ENCODE measurements at regions not wholly inside any gene's neighbourhood (a gene's known extent, or its start where the extent isn't known, plus 50 kb on each side); places are given as distances from the start of the nearest gene placed in this dataset.

GRCh38 chrX:11949291-11949690 lies 189.0 kb upstream of the FRMPD4 start:
- DNase-seq (ENCODE audit: insufficient read length, low spot score) = no peak

GRCh38 chrX:11952176-11952720 lies 186.0 kb upstream of the FRMPD4 start:
- DNase-seq (ENCODE audit: insufficient read length, low spot score) = no peak
- no peak for FAIRE-seq

More at GRCh38 chrX:11949291-11949690, 189.0 kb upstream of the FRMPD4 start:
- no peak for FAIRE-seq

- DNase-seq (ENCODE audit: insufficient read length, low spot score) = peak; percentile 32
- FAIRE-seq = no peak
Measured at GRCh38 chrX:11953615-11954014, 184.7 kb upstream of the FRMPD4 start.

- DNase-seq (ENCODE audit: insufficient read length, low spot score) (no peak), FAIRE-seq (no peak)
Measured at GRCh38 chrX:11954176-11954575, 184.1 kb upstream of the FRMPD4 start.

GRCh38 chrX:11960031-11960430 lies 178.2 kb upstream of the FRMPD4 start:
- DNase-seq (ENCODE audit: insufficient read length, low spot score) = no peak
- no peak for FAIRE-seq

GRCh38 chrX:11965436-11965835 lies 172.8 kb upstream of the FRMPD4 start:
- FAIRE-seq = no peak

GRCh38 chrX:11967986-11968869 lies 170.0 kb upstream of the FRMPD4 start:
- no peak for DNase-seq (ENCODE audit: insufficient read length, low spot score)
- no peak for FAIRE-seq

More at GRCh38 chrX:11965436-11965835, 172.8 kb upstream of the FRMPD4 start:
- DNase-seq (ENCODE audit: insufficient read length, low spot score) = no peak

- FAIRE-seq (no peak), DNase-seq (ENCODE audit: insufficient read length, low spot score) (no peak)
Measured at GRCh38 chrX:11968991-11969390, 169.3 kb upstream of the FRMPD4 start.

- FAIRE-seq = no peak
Measured at GRCh38 chrX:11970578-11971359, 167.5 kb upstream of the FRMPD4 start.

GRCh38 chrX:11976663-11977062 lies 161.6 kb upstream of the FRMPD4 start:
- no peak for FAIRE-seq
- DNase-seq (ENCODE audit: insufficient read length, low spot score) = no peak

More at GRCh38 chrX:11970578-11971359, 167.5 kb upstream of the FRMPD4 start:
- no peak for DNase-seq (ENCODE audit: insufficient read length, low spot score)

- DNase-seq (ENCODE audit: insufficient read length, low spot score) (no peak), FAIRE-seq (no peak)
Measured at GRCh38 chrX:11992271-11992670, 146.0 kb upstream of the FRMPD4 start.

GRCh38 chrX:11995146-11995545 lies 143.1 kb upstream of the FRMPD4 start:
- DNase-seq (ENCODE audit: insufficient read length, low spot score) = no peak
- no peak for FAIRE-seq

GRCh38 chrX:11996810-11997209 lies 141.5 kb upstream of the FRMPD4 start:
- DNase-seq (ENCODE audit: insufficient read length, low spot score) (no peak), FAIRE-seq (no peak)

GRCh38 chrX:11998944-11999343 lies 139.3 kb upstream of the FRMPD4 start:
- FAIRE-seq (no peak), DNase-seq (ENCODE audit: insufficient read length, low spot score) (no peak)

- FAIRE-seq (no peak), DNase-seq (ENCODE audit: insufficient read length, low spot score) (no peak)
Measured at GRCh38 chrX:12002876-12003275, 135.4 kb upstream of the FRMPD4 start.

- DNase-seq (ENCODE audit: insufficient read length, low spot score) (peak; percentile 11), FAIRE-seq (no peak)
Measured at GRCh38 chrX:12007881-12008280, 130.4 kb upstream of the FRMPD4 start.

GRCh38 chrX:12010436-12010835 lies 127.8 kb upstream of the FRMPD4 start:
- DNase-seq (ENCODE audit: insufficient read length, low spot score) (no peak), FAIRE-seq (no peak)

- DNase-seq (ENCODE audit: insufficient read length, low spot score) (no peak), FAIRE-seq (no peak)
Measured at GRCh38 chrX:12011075-12011474, 127.2 kb upstream of the FRMPD4 start.

GRCh38 chrX:12013211-12013618 lies 125.1 kb upstream of the FRMPD4 start:
- no peak for FAIRE-seq
- DNase-seq (ENCODE audit: insufficient read length, low spot score) = peak; percentile 7

- FAIRE-seq (no peak), DNase-seq (ENCODE audit: insufficient read length, low spot score) (no peak)
Measured at GRCh38 chrX:12021698-12022097, 116.6 kb upstream of the FRMPD4 start.

GRCh38 chrX:12026481-12026880 lies 111.8 kb upstream of the FRMPD4 start:
- FAIRE-seq = no peak
- DNase-seq (ENCODE audit: insufficient read length, low spot score) = no peak
